VCaP (cell line): ENCODE measurements at regions not wholly inside any gene's neighbourhood (a gene's known extent, or its start where the extent isn't known, plus 50 kb on each side); places are given as distances from the start of the nearest gene placed in this dataset.
"Not testable (repeated sequence)": the region's sequence is repeated elsewhere in the genome, so short reads cannot be mapped to it uniquely, and the experiment has no call there.

Source experiments
- H3K27ac ChIP-seq: fragments of 450-650 bp; 2 replicates; pipeline ENCODE4 v1.5.1; 2017
- TF ChIP-seq, protein P1 (sequence below): fragments of 450-650 bp; conservative IDR thresholded peaks from 2 replicates; pipeline ENCODE4 v1.5.1; 2017; ENCODE audit warnings: mild to moderate bottlenecking, moderate library complexity

DNA sequence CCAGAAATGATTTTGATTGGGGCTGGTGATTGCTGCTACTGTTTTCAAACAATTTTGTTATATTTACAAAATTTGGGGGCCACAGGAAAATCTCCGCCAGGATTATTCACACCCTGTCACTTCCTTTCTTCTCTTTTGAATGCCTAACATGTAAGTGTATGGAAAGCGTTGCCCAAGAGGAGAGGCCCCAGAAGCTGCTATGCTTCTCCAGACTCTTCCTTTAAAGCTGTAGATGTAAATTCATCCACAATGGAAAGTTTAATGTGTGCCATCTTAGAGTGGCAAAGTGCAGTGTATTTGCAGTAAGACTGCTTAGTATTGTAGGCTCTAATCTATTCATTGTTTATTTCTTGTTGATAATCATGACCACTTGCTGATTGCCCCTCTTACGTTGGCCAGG, 136.7 kb upstream of the LRIG3 start:
- no peak overlapping the region for H3K27ac ChIP-seq
- TF ChIP-seq, protein P1, sequence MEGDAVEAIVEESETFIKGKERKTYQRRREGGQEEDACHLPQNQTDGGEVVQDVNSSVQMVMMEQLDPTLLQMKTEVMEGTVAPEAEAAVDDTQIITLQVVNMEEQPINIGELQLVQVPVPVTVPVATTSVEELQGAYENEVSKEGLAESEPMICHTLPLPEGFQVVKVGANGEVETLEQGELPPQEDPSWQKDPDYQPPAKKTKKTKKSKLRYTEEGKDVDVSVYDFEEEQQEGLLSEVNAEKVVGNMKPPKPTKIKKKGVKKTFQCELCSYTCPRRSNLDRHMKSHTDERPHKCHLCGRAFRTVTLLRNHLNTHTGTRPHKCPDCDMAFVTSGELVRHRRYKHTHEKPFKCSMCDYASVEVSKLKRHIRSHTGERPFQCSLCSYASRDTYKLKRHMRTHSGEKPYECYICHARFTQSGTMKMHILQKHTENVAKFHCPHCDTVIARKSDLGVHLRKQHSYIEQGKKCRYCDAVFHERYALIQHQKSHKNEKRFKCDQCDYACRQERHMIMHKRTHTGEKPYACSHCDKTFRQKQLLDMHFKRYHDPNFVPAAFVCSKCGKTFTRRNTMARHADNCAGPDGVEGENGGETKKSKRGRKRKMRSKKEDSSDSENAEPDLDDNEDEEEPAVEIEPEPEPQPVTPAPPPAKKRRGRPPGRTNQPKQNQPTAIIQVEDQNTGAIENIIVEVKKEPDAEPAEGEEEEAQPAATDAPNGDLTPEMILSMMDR = no peak

DNA sequence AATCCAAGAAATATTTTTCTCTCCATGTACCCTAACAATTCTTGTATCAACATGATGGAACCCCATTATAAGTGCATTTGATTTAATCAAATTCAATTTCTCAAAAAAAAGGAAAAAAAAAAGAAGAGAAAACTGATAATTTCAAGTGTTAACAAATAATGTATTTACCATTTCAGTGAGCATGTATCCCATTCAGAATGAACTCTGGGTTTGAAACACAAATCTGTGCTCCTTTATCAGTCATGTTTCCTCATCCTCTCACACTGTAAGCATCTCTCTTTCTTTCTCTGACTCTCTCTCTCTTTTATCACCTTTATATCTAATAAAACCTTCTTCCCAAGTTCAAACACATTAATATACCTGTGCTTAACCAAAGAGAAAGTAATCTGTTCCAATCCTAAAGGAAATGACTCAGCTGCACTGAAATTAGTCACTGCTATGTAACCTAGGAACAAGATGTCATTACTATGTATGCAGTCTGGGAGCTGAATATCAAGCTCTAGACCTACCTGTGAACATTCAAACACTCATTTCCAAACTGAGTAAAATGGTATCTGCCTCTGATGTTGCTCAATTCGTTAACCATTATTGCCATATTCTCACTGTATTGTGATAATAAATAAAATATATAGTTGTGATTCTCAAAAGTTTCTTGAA, 135.0 kb upstream of the LRIG3 start:
- TF ChIP-seq, protein P1 = no peak
- H3K27ac ChIP-seq = no peak overlapping the region

DNA sequence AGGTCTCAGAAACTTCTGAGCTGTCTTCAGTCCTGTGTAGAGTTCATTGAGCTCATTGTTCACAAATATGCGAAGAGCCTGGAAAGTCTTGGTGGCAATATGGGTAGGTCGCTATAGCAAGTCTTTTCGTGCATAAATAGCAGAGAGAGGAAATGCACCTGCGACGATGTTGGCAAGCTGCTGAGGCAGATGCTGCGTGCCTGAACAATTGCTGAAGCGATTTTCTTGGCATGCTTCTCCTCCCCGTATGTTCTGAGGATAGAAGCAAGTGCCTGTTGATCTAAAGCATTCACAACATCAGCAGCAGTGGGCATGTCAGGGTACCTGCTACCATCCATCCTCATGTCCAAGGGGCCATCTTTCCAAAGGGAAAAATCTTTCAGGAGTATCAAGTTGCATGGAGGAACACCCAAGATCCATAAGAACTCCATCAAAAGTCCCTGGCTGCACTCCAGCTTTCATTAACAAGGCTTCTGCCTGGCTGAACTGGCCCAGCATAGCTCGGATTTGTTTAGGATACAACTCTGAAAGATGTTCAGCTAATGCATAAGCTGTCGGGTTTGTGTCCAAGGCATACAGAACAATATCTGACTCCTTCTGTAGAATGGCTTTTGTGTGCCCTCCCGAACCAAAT, 133.1 kb upstream of the LRIG3 start:
- H3K27ac ChIP-seq = not testable (repeated sequence)

DNA sequence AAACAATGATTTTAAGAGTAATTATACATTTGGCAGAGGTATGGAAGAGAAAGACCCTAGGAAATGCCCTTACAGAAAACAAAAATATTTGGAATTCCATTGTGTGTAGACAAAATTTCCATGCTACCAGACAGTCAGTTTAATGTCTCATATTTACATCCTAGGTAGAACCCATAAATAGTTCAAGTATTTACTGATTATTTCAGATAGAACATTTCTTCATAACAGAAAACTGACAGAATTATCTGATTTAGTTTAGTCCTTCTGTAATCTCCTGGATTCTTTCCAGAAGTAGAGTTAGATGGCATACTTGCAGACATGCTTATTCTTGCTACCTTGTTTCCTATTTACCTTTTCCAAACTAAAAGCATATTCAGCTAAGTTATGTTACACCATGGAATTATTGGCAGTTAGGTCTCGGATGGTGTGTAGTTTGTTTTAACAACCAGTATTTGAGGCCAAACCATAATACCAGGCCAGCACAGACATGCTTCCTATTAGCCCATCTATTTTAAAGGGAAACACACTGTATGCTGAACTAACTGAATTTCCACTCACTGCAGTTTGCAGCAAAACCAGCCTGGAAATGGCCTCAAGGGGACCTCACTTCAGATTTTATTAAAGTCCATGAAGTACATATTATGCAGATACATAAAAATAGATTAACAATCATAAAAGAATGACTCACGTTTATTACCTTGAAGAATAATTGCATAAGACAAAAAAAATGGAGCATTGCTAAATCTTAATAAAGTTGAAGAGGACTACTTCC, 126.6 kb upstream of the LRIG3 start:
- H3K27ac ChIP-seq = no peak overlapping the region

DNA sequence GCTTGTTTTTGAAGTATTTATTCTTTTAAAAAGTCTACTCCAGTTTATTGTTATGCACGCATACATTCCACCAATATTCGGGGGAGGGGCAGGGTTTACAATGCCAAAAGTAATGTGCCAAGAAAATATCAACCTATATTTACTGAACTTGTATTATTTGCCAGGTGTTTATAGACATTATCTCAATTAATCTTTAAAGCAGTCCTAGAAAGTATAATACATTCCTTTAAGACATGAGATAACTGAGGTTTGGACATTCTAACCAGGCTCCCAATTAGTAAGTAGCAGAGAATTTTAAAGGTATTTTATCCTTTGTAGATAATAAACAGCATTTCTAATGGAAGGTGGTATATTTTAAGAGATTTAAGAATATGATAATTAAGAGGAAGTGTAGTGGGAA, 124.5 kb upstream of the LRIG3 start:
- TF ChIP-seq, protein P1 = no peak
- H3K27ac ChIP-seq = no peak overlapping the region

More for the DNA sequence above, 126.6 kb upstream of the LRIG3 start:
- TF ChIP-seq, protein P1 = no peak

DNA sequence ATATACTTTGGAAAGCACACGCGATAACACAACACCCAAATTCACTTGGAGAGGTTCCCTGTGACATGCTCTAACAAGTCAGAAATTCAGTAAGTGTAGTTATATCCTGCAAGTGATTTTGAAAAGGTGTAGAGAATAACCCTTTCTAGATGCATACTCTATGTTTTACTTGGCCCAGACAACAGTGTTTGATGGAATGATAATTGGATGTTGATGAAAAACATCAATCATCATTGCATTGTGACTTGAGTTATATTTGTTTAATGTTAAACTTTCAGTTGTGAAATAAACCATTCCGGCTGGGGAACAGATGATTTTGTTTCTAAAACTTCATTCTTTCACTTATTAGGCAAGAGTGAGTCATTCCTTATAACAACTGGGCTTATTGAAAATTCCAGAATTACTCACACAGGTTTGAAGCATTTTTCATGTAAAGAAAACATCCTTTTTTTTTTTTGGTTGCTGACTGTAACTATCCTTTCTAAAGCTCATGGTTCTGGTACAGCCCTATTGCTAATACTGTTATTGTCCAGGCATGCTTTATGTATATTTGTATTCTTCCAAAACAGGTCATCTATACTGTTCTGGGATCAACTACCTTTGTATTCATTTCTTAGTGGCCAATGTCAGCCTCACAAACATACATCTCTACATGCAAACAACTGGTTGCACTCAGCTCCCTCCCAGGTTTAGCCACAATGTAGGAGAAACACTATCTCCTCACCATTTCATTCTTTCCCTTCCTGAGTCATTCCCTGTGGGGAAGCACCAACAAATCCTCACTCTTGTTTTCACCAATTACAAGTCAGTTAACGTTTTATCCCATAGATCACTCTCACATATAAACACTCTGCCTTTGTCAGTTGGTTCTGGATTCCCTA, 121.2 kb upstream of the LRIG3 start:
- TF ChIP-seq, protein P1 = no peak
- no peak overlapping the region for H3K27ac ChIP-seq

DNA sequence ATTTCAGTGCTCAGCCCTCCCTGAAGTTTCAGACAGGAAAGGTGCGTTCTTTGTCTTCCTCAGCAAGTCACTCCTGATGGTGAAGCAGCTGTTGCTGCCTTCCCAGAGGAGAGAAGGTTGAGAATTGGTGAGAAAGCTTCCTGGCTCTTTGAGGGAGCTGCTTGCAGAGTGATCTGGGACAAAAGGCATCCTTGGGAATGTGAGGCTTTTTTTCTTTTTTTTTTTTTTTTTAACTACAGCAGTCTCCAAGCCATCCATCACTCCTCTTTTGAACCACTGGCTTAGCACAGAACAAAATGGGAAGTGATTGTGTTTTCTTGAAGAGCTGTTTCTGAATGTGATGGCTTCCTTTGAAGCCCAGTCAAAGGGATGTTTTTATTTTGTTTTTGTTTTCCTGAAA, 120.4 kb upstream of the LRIG3 start:
- H3K27ac ChIP-seq = no peak overlapping the region
- TF ChIP-seq, protein P1 = no peak
